UCSD-AML1 (cell line): ENCODE measurements at regions not wholly inside any gene's neighbourhood (a gene's known extent, or its start where the extent isn't known, plus 50 kb on each side); places are given as distances from the start of the nearest gene placed in this dataset.
"Not testable (repeated sequence)": the region's sequence is repeated elsewhere in the genome, so short reads cannot be mapped to it uniquely, and the experiment has no call there.

ENCODE experiments used
- DNase-seq: peaks from one replicate; lab custom pipeline; 2025; ENCODE audit not compliant: unreplicated experiment; lab: John Stamatoyannopoulos, UW

- no peak for DNase-seq
Observed at GRCh38 chr14:104249706-104250105, 111.3 kb downstream of the KIF26A start.

DNA sequence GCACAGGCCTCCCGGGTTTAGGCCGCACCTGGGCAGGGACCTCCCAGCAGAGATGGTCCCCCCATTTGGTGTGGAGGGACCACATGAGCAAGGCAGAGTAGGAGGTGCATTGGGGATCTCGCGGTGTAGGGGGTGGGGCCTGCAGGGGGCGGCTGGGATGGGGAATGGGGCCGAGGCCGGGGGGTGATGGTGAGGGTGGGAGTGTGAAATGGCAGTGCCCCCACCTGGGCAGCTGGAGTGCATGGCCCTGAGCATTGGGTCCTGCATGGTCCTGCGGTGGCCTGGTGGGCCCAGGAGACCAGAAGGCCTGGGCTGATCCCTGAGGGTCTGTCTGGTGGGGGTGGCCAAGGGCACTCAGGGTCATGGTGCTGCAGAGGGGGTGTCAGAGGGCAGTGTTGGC is 111.8 kb downstream of the KIF26A start:
- no peak for DNase-seq

DNA sequence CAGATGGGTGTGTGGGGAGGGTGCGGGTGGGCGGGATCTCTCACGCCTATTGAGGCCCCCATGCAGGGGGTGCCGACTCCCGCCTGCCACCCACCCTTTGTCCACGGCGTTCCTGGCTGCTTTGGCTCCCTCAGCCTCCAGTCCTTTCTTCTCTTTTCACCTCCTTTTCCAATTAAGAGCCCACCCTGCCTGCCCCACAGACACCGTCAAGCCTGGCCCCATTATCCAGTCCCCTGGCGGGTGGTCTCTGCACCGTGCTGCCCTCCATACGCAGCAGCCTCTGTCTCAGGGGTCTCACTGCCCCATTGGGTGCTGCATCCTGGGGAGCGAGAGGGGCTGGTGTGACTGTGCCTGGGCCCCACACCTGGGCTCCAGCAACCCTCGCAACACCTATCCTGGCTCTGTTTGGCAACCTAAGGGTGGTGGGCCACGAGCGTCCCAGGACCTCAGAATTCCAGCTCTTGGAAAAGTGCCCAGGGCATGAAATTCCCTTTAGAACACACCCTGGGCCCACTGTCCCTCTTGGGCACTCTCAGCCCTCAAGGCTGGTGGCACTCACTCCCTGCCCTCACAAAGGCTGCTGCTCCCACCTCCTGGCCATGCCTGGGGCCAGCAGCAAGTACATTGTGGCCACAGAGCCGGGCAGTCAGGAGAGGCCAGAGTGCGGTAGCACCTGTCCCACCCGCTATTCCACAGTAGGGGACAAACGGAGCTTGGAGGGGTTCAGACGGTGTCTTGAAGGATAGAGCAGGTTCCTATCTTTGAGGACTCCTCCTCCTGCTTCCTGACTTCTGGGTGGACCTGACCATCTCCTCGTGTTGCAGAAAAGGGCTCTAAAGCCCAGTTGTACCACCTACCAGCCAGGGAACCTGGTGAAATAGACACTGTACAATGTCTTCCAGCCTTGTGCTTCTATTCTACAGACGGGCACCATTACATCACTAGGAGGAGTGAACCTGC is 114.1 kb downstream of the KIF26A start:
- DNase-seq: no peak

GRCh38 chr14:104253223-104253822 is 114.9 kb downstream of the KIF26A start:
- no peak for DNase-seq

GRCh38 chr14:104253901-104254353 is 115.5 kb downstream of the KIF26A start:
- DNase-seq: no peak

DNA sequence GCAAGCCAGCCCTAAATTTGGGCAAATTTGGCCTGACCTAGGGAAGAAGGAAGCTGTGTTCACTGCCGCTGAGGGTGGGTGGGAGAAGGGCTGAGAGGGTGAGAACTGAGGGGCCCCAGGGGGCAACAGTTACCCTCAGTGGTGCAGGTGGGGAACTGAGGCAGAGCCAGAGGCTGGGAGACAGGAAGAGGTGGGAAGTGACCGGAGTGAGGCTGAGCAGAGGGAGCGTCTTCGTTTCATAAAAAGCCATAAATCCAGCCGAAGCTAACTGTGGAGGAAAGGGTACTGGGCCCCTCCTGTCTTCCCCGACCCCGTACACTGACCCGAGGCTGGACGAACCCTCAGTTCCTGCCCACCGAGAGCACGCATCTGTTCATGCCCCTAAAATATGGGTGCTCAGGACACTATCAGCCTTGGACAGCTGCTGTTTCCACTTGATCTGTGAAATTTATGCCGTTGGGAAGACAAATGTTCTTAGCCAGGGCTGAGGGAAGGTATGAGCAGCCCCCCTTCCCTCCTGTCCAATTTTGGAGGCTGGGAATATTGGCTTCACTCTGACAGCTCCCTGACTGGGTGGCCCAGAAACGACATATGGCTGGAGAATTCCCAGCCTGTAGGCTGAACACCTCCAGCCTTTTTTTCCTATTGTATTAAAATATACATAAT is 116.5 kb downstream of the KIF26A start:
- no peak for DNase-seq

GRCh38 chr14:104256025-104256424 is 117.6 kb downstream of the KIF26A start:
- no peak for DNase-seq

DNA sequence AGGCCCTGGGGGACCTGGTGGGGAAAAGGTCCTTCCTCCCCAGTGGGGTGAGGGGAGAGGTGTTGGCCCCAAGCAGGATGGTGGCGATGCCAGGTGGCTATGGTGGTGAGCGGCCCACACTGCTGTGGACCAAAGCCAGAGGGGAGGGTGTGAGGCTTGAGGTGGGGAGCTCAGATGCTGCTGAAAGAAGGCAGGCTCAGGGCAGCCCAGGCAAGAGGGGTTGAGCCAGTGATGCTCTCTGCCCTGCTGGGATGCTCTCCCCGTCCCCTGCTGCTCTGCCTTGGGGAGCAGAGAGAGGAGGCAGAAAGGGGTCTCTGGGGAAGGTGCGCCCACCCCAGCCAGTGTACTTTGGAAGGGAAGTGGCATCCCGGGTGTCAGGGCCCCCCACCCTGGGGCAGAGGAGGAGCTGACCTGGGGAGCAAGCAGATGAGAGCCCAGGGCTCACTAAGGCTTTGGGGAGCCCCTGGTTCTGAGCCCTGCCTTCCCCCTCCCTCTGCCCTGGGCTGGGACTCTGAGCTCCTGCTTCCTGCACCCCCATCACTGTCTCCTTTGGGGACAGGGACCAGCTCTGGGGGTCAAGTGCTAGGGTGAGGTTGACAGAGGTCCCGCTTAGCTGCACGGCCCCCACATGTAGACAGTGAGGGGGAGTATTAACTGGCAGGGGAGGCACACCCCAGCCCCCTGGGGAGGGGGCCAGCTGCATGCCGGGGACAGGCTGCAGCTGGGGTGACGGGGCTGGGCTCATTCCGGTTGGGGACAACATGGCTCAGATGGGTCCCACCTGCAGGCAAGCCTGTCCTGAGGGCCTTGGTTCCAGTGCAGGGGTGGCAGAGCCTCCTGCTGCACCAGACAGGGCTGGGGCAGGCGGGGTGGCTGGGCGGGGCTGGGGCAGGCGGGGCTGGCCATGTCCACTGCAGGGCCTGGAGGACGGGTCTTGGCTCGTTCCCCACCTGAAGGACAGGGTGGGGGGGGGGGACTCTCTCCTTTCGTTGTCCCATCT is 124.4 kb downstream of the KIF26A start:
- no peak for DNase-seq

DNA sequence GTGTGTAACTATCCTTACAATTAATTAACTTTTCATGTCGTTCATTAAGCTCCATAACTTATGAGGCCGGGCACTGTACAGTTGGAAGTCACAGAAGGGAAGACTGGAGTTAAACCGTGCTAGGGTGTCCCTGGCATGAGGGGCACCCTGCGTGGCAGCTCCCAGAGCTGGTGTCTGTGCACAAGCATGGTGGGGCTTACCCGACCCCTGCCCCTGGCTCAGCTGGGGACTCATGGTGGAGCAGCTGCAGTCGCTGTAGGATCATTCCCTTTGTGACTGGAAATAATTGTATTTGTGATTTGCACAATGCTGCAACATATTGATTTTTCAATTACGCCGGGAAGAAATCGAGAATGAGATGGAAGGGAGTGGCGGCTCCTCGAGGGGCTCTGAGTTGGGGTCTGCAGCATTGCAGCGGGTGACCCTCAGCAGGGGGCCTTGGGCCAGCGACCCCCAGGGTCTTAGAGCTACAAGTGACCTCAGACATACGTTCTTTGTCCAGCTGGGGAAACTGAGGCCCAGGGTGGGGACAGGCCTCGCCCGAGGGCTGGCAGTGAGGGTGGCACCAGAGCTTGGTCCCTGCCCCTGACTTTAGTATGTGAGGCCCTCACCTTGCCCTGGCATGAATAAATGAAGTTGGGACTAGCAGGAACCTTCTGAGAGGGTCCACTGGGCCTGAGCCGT is 125.4 kb downstream of the KIF26A start:
- no peak for DNase-seq

GRCh38 chr14:104264495-104265265 is 126.3 kb downstream of the KIF26A start:
- no peak for DNase-seq

GRCh38 chr14:104265918-104266630 is 127.7 kb downstream of the KIF26A start:
- no peak for DNase-seq

DNA sequence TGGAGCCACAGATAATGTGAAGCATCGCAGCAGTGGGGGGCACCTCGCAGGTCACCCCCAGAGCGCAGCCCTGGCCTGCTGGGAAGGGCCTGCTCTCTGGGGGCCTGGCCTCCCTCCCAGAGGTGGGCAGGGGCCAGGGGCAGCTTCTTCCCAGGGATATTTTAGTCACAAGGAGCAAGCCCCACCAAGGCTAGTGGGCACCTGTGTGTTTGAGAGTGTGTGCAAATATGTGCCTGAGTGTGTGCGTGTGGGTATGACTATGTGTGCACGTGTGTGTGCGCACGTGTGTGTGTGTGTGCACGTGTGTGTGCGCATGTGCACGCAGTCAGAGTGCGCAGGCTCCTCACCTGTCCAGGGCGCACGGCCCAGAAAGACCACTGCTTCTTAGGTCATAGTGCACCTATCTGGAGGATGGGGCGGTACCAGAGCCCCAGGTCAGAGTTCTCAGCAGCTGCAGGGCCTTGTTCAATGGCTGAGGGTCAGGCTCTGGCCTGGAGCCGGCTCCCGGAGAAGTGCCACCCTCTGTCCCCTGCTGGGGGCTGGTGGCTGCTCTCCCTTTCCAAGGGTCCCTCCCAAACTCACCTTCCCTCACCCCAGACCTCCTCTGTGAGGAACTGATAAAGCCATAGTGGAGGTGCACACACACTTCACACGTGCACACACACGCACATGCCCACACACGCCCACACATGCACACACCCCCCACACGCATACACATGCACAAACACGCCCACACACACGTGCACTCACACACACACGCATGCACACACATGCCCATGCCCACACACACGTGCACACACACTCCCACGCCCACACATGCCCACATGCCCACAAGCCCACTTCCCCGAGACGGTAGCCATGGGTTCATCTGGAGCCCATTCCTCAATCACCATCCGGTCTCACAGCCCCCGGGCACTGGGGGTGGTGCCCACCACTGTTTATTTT is 128.5 kb downstream of the KIF26A start:
- no peak for DNase-seq

DNA sequence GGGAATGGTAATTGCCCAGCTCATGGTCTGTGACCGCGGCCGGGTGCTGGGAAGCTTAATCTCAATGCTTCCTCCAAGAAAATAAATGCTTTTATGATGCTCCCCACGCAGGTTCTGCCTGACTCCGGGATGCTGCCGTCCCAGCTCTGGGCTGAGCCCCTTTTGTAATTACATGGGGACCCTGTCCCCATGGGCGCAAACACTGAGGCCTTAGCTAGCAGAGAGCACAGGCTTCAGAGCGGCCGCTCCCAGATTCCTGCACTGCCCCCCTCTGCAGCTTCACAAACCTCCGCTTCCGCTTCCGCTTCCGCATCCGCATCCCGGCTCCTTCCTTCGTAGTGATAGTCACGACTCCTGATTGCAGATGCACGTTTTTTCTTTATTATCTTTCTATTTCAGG is 129.5 kb downstream of the KIF26A start:
- DNase-seq: no peak

DNA sequence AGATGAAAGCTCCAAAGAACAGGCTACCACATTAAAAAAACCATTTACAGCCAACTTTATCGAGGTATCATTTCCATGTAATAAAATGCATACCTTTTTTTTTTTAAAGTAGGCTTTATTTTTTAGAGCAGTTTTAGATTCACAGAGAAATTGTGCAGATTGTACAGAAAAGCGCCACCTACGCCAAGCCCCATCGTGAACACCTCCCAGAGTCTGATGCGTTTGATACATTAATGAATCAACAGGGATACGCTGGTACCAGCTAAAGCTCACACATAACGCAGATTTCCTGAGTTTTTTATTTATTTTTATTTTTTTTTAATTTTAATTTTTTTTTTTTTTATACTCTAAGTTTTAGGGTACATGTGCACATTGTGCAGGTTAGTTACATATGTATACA is 129.9 kb downstream of the KIF26A start:
- no peak for DNase-seq

GRCh38 chr14:104268725-104269436 is 130.5 kb downstream of the KIF26A start:
- no peak for DNase-seq

DNA sequence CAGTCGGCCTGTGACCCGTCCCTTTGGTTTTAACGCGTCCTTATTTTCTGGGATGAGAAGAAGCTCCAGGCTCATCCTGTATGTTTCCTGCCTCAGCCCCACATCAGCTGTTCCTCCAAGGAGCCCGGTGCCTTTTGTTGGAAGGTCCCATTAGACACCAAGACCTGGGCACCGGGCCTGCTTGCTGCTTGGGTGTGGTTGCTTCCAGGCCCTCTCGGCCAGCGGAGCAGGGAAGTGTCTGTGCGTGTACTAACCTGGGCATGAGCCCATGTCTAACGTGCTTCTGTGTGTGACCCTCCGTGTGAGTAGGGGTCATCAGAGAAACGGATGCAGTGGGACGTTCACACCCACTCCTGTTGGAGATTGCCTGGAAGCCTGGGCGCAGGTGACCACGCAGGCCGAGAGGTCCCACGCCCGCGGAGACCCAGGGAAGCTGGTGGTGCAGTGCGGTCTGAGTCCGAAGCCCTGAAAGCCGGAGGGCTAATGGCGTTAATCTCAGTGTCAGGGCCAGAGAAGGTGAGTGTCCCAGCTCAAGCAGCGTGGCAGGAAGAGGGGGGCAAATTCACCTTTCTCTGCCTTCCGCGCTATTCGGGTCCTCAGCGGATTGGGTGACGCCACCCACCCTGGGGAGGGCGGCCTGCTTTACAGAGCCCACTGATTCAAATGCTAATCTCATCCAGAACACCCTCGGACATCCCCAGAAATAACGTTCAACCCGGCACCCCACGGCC is 131.3 kb downstream of the KIF26A start:
- DNase-seq: not testable (repeated sequence)
